ENCODE measurements at regions not wholly inside any gene's neighbourhood (a gene's known extent, or its start where the extent isn't known, plus 50 kb on each side); places are given as distances from the start of the nearest gene placed in this dataset.
"Not testable (repeated sequence)": the region's sequence is repeated elsewhere in the genome, so short reads cannot be mapped to it uniquely, and the experiment has no call there.

DNA sequence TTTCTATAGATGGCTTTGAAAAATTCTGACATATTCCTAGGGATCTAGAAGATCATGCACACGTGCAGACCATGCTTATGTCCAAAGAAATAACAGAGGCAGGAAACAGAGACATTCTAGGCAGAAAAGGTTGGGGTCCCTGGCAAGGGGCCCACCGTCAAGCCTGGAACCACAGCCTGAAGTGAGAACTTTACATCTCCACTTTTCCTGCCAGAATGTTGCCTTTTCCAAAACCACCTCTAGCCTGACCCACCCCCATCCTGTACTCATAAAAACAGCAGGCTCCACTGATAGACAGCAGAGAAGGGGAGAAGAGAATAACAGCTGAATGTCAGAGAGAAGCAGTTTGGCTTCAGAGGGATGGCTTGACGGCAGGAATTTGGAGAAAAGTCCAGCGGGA, 257.3 kb upstream of the NT5E start:
- DNase-seq (ENCODE audit: low spot score) = no peak

DNA sequence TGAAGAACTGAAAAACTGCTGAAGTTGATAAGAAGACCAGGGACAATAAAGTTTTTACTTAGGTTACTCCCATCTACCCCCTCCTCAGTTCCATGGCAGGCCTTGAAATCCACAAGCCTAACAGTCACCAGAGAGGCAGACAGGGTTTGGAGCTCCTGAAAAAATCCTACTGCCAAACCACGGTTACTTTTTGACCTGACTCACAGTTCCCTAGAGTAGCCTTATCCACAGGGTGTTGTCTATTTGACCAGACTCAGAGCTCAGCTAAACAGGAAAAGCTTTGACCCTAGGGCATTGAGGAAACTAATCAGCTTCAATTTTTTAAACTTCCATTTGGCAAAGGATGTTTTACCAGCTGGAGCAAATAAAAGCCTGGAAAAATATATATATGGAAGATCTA, 257.7 kb upstream of the NT5E start:
- no peak for DNase-seq (ENCODE audit: low spot score)

DNA sequence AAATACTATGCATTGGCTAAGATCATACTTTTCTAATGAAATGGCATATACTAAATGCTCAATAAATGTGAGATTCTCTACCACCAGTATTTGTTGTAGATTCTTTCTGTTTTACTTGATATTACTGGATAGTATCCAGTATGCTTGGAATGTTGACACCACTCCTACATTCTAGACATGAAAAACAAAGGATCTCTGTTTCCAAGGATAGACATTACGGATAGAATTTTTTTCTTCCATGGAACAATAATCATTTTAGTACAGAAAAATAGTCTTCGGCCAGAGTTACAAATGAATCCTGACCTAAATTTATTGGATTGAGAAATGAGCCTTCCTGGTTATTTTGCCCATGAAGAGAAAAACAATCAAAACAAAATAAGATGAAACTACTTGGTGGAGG, 258.2 kb upstream of the NT5E start:
- DNase-seq (ENCODE audit: low spot score) = no peak

DNA sequence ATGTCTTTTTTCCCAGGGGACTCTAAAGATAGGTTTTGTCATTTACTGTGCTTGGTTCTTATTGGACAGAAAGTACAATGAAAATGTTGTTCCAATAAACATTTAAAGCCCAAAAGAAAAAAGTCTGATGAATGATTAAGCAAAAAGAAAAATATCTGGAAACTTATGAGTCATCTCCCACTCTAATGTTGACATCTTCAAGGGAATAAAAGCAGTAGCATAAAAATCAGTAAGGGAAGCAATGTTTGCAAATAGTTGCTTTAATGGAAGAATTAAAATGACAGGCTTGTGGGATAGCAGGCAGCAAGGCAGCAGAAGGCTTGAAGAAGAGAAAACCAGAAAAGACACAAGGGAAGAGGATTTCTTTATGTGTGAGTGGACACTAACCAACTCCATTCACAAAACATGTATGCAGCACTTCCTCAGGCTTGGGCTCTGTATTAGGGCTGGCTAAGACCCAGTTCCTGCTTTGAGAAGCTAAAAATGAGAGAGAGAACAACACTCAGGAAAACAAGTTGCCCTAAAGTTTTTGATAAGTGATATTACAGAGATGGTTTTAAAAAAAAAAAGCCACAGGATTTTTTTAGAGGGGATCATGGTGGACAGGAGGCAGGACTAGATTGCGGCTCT, 263.2 kb upstream of the NT5E start:
- DNase-seq (ENCODE audit: low spot score) = no peak

DNA sequence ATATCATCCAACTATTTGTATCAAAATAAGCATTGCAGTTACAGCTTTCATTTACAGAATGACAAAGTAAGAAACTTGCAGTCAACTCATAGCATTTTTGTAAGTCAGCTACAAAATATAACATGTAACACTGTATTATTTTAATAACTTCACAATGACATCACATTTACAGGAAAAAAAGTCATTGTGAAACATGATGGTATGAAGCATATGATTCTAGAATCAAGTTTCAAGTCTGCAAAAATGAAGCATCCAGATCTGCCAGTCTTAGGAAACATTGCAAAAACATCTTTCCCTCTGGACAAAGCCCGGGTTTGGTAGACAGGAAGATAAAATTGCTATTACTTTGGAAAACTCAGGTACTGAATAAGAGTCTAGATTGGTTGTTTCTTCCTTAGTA, 263.9 kb upstream of the NT5E start:
- no peak for DNase-seq (ENCODE audit: low spot score)

DNA sequence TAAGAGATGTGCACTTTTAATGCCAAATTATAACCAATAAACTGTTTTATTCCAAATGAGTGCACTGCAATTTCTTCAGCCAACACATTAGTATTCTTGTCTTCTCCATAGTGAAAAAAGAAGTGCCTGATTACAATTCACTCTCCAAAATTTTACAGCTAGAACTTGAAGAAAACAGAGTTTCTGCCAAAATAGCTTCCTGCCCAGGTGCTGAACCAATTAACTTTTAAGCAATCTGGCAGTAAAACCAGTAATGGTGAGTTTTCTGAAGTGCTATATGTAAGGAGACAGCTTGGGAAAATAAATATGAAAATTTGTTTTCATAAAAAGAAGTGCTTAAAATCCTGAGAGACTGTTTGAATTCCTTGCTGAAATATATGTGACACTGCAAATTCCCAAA, 266.0 kb upstream of the NT5E start:
- no peak for DNase-seq (ENCODE audit: low spot score)

DNA sequence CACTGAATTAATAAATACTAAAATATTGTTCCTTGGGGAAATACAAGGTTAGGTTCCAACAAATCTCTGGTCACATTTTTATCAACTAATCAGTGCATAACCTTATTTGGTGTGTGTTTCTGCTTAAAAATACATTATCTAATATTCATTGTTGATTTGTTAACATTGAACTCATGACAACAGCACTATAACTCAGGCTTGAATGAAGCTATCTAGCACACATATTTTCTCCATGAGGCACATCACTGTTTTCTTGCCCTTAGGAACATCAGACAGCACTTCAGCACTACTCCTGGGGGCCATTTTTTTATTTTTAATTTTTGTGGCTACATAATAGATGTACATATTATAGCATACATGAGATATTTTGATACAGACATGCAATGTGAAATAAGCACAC, 277.2 kb upstream of the NT5E start:
- no peak for DNase-seq (ENCODE audit: low spot score)

DNA sequence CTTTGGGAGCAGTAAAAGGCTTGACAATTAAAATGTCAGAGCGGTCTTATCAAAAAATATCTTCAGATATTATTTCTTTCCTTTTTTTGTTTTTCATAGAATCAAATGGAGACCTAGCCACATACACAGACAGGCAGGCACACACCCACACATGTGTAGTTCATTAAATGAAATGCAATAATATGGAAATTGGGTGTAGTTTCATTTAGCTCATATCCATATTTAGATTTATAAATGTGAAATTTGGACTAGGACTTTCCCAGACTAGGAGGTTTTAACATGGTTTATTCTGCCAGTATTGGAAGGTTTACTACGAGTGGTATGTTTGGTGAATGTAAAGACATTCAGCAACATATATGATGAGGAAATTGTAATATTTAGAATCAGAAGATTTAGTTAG, 277.7 kb upstream of the NT5E start:
- no peak for DNase-seq (ENCODE audit: low spot score)

DNA sequence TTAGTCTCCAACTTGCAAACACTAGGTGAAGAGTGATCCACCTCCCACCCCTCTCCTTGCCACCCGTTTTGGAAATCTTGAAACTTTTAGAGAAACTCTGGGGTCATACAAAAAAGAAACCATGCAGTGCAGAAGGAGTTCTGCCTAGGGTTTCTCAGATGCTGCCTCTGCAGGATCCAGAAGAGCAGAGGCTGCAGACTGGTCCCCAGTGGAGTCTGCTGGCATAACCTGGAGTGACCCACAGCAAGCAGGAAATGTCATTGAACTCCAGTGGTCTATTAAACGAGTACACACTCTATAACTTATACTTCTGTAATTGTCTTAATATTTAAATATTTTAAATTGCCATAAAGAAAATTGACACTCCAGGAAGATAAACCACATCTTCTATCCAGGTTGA, 280.7 kb upstream of the NT5E start:
- DNase-seq (ENCODE audit: low spot score) = no peak

DNA sequence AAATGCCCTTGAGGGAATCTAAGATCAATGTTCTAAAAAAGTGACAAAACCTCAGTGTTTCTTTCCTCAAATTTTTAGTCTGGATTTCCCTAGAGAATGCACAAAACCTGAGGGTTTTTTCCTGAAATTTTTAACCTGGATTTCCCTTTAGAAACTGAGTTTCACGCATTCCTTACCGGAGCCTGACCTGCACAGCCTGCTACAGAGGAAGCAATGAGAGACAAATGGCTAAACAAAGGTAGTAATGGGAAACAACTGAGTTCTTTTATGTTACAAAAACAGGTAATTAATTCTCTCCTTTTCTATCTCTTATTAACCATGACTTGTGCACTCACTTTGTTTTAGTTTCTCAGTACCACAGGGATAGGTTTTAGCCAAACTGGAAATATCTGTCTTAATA, 281.7 kb upstream of the NT5E start:
- no peak for DNase-seq (ENCODE audit: low spot score)

DNA sequence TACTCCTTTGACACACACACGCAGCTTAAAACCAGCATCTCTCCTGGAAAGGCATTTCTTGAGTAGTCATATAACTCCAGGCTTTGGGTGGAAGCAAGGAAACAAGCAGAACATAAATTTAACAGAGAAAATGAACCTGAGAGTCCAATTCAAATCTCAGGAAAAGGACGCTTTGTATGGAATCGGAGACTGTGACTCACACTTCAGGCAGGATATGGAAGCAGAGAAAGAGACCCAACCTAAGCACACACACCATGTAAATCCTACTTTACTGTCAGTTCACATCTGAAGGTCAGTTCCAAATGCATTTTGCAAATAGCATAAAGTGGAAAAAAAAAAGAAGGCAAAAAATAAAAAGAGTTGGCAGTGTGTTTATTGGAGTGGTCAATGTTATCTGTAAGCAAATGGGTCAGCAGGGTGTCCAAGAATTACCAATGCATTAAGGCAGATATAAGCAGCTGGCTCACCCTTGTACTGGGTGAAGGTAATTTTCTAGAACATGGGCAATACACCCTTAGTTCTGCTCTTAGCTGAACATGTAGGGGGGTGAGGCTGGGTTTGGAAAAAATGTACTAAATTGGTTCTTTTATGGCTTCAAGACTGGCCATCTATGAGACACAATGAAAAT, 283.7 kb upstream of the NT5E start:
- DNase-seq (ENCODE audit: low spot score) = no peak

DNA sequence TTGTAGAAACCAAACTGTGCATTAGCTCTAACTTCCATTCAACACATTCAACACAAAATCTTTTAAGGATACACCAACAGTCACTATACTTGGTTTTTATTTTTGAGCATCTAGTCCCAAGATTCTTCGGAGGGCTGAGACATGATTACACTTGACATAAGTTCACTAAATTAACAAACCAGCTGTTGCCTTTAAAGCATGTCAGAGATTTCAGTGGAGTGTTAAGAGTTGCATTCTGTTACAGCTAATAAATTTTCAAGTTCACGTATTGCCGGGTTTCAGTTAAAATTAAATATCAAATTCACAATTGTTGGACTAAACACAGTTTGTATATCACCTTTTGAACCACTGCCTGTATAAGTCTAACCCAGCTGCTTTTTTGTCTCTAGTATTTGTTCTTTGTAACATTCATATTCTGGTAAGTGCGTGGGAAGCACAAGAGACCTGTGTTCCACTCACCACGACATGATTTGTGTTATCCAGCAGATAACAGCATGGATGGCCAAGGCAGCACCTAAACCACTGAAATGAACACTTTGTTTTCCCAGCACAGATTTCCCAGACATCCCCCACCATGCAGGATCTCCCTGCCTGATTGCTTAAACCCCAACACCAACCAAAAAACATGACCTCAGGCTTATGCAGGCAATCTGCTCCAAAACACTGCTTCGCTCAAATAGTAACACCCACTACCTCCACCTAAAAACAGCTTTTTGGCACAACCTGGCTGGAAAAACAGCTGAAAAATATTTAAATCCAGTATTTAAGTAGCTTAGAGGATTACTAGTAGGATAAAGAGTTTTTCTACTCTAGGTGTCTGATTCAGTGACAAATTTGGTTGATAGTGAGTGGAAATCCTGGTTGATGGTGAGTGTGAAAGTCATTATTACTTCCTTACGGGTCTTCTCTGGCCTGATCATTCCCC, 286.5 kb upstream of the NT5E start:
- no peak for DNase-seq (ENCODE audit: low spot score)

DNA sequence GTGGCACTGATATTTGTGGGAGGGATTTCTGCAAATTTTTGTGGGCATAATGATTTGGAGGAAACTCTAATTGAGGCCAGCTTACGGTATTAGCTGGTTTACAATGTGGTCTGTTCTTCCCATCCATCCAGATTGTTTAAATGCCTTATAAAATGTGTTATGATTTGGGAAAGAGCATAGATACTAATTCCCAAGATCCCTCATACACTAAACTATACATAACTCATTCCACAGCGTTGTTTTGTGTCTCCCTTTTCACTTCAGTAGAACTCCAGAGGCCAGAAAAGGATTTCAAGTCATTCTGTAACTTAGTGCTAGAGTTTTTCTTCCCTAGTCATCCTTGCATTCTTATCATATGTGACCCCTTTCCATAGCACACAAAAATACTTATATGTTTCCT, 292.6 kb upstream of the NT5E start:
- no peak for DNase-seq (ENCODE audit: low spot score)

DNA sequence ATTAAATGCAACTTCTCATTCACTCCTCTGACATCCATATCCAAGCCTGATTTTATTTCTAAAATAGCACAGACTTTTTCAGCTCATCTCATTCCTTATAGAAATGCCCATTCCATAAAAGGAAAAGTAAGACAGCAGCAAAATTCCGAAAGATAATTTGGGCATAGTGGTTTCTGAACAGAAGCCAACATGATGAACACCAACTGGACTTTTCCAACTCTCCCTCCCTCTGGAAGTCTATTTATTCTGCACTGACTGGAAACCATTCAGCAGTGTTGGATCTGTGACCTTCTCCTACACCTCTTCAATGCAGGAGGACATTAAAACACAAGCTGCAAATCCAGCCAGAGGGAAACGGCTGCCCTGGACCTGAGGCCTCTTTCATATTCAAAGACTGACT, 306.2 kb upstream of the NT5E start:
- no peak for DNase-seq (ENCODE audit: low spot score)

DNA sequence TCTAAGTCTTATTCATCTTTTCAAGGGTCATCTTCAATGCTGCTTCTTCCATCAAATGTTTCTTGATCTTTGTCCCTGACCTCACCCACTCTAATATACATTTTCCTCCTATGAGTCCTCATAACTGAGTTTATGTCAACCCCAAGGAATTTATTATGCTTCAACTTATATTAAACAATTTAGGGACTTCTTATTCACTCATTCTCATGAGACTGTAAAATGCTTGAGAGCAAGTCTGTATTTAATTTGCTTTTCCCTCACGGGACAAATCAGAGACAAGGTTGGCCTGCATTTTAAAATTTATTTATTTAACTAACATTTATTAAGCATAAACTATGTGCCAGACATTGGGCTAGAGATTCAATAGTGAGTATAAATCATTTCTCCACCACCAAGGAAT, 312.0 kb upstream of the NT5E start:
- no peak for DNase-seq (ENCODE audit: low spot score)

DNA sequence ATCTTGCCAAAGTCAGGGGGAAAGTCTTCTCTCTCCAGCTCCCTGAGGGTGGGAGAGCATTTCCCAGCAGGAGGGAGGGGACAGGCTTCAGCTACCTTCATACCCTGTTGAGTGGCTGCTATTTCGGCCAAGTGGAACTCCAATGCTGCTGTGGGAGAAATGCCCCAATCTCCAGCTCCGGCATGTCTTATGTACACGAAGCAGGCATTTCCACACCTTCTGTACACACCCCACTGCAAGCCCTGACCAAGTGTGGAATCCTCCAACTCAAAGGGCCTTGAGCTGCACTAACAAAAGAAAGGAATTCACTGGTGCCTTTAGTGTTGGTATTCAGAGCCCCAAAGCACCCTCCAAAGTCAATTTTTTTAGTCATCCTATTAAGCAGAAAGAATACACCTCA, 313.6 kb upstream of the NT5E start:
- DNase-seq (ENCODE audit: low spot score) = no peak

DNA sequence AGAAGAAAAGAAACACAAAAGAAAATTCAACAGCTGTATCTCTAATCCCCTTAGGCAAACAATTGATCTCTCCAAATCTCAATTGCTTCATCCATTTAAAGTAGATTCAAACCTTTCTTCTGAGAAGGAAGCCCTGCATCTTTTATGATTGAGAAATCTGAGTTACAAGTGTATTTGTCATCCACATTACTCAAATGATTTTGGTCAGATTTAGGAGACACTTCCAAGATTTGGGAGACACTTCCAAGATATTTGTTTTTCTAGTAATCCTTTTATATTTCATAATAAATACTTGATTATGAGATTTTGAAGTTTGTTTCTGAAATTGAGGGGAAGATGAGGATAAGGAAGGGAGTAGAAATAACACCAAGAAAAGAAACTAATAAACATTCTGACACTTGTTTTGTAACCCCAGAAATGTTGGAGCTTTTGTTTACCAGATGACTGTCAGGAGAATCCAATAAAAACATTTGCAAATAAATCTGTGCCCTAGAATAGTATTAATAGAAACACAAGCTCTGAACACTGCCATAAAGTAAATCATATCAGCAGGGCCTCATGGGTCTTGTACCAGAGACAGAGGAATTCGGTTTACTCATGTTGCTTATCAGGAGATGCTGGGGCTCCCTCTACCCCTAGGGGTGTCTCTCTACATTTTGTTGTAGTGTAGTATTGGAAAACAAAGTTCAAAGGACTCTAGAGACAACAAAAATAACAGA, 314.3 kb upstream of the NT5E start:
- no peak for DNase-seq (ENCODE audit: low spot score)

DNA sequence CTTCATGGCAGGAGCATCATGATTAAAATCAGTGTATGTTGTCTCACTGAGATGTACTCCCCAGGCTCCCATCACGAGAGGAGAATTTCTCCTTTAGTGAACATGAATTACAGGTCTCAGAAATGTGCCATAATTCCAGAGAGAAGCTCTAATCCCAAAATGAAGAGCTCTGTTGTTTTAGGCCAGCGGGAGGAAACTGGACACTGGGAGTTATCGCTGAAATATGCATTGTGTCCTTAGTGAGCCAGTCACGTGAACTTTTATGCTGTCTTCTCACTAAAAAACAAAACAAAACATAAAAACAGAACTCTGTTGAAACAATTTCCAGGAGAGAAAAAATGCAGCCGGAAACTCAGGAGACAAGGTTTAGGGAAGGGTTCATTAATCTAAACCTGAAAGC, 315.7 kb upstream of the NT5E start:
- DNase-seq (ENCODE audit: low spot score) = no peak

DNA sequence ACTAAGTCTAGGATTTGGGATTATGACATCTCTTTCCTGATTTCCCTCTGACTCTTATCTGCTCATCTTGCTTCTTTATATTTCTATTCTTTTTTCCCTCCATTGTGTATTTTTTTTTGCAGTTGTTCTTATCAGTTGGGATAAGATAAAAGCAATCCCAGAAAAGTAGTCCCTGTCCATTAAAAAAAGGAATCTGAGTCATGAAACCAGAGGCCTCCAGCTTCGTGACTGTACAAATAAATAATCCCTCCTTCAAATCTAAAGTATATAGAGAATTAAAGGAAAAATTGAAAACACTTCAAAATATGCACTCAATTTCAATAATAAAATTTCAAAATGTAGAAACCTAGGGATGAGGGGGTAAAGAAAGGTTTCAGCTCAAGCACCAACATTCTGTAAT, 317.8 kb upstream of the NT5E start:
- no peak for DNase-seq (ENCODE audit: low spot score)

DNA sequence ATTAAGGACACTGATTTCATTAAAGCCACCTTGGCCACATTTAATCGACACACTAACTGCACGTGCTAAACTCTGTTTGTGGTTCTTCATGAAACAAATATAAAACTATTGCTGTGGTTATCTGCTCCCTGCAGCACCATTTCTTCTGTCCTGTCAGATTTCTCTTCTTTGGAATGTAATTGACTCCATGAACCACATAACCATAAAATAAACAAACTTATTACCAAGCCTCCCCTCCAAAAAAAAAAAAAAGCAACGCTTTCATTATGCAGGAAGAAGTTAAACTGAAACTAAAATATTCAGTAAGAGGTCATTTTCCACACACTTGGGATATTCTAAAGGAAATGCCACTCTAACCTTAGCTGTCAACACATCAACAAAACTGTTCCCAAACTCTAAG, 319.1 kb upstream of the NT5E start:
- DNase-seq (ENCODE audit: low spot score) = no peak

DNA sequence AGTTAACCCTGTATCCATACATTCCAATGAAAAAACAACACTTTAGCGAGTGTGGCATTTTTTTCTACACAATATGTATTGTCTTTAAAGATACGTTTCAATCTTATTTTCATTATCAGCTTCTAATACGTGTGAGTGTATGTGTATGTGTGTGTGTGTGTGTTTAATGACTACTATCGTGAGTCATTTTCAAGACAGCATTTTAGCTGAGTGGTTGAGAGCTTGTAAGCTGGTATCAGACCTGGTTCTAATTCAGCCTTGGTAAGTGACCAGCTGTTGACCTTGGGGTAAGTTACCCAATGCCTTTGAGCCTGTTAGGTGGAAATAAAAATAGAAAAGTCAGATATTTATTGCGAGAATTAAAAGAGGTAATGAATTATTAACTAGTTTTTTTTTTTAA, 320.0 kb upstream of the NT5E start:
- no peak for DNase-seq (ENCODE audit: low spot score)

DNA sequence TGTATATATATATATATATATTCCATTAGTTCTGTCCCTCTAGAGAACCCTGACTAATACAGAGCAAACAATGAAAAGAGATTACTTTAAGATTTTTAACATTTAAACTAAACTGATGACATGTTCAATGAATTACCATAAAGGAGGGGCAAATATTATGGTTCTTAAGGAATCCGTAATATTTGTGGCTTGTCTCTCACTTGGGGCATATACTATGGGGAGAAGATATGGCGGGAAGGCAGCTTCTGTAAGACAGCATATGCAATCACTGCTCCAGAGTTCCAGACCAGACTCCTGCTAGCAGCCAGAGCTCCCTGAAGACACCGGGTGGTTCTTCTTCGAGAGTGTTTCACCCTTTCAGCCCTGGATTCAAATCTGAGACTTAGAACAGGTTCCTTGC, 321.1 kb upstream of the NT5E start:
- no peak for DNase-seq (ENCODE audit: low spot score)

DNA sequence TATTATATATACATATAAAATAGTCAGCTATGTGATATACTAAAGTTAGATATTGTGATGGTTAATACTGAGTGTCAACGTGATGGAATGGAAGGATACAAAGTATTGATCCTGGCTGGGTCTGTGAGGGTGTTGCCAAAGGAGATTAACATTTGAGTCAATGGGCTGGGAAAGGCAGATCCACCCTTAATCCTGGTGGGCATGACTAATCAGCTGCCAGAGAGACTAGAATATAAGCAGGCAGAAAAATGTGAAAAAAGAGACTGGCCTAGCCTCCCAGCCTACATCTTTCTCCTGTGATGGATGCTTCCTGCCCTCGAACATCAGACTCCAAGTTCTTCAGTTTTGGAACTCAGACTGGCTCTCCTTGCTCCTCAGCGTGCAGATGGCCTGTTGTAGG, 321.6 kb upstream of the NT5E start:
- not testable (repeated sequence) for DNase-seq (ENCODE audit: low spot score)

All from LoVo (cell line).